OCI-LY3 (cell line): ENCODE measurements at regions not wholly inside any gene's neighbourhood (a gene's known extent, or its start where the extent isn't known, plus 50 kb on each side); places are given as distances from the start of the nearest gene placed in this dataset.

Experiments used
- H2AFZ ChIP-seq: fragments of 200-600, 300-600 bp; shearing (Covaris generic); 2 replicates; pipeline ENCODE4 v1.6.0; 2014; ENCODE audit warnings: antibody characterized with exemption, low read depth, low read length
- H3K27ac ChIP-seq: fragments of 200-600, 300-600 bp; sonication (generic); 2 replicates; pipeline ENCODE4 v1.5.1; 2014; ENCODE audit warnings: mild to moderate bottlenecking, low read length, moderate library complexity, mixed read lengths
- H3K27me3 ChIP-seq: fragments of 200-600, 300-600 bp; sonication (generic); 2 replicates; pipeline ENCODE4 v1.6.1; 2014; ENCODE audit warnings: low read depth, low read length, mixed read lengths
- H3K36me3 ChIP-seq: fragments of 200-600, 300-600 bp; sonication (generic); replicated peaks from 2 replicates; pipeline ENCODE3; 2014; ENCODE audit warnings: low read depth, low read length, mixed read lengths
- H3K4me1 ChIP-seq: fragments of 300-600, 200-600 bp; sonication (generic); 2 replicates; pipeline ENCODE4 v1.6.1; 2014; ENCODE audit warnings: low read length, mixed read lengths
- H3K4me2 ChIP-seq: fragments of 200-600, 300-600 bp; sonication (generic); 2 replicates; pipeline ENCODE4 v1.6.1; 2014; ENCODE audit warnings: low read length, mixed read lengths
- H3K4me3 ChIP-seq: fragments of 300-600, 200-600 bp; sonication (generic); 2 replicates; pipeline ENCODE4 v1.5.1; 2014; ENCODE audit warnings: antibody characterized with exemption, mild to moderate bottlenecking, low read length, moderate library complexity
- H3K79me2 ChIP-seq: fragments of 300-600, 200-600 bp; shearing (Covaris generic); 2 replicates; pipeline ENCODE4 v1.6.1; 2014; ENCODE audit warnings: mild to moderate bottlenecking, low read length, mixed read lengths
- H3K9ac ChIP-seq: fragments of 300-600, 200-600 bp; shearing (Covaris generic); 2 replicates; pipeline ENCODE4 v1.6.0; 2014; ENCODE audit warnings: mild to moderate bottlenecking, low read length, moderate library complexity
- H3K9me3 ChIP-seq: fragments of 200-600, 300-600 bp; shearing (Covaris generic); 2 replicates; pipeline ENCODE4 v1.6.1; 2014; ENCODE audit warnings: low read length, mixed read lengths; ENCODE audit not compliant: insufficient read depth
- H4K20me1 ChIP-seq: fragments of 200-600, 300-600 bp; sonication (generic); 2 replicates; pipeline ENCODE4 v1.6.1; 2016; ENCODE audit warnings: low read length, mixed read lengths; ENCODE audit not compliant: insufficient read depth
- CTCF ChIP-seq: fragments of 200-600, 300-600 bp; sonication (generic); IDR thresholded peaks from 2 replicates; pipeline ENCODE4 v1.5.1; 2014; ENCODE audit warnings: antibody characterized with exemption, low read length, low read depth
- EZH2phosphoT487 ChIP-seq: fragments of 200-600 bp; shearing (Covaris generic); IDR thresholded peaks from 2 replicates; pipeline ENCODE4 v1.6.1; 2018; ENCODE audit warnings: antibody characterized with exemption, mixed run types, low read depth

- Histone ChIP-seq H3K4me3 (no peak overlapping the region), H3K9ac (no peak overlapping the region), H3K4me1 (0 out of 2 replicates have a peak, but pooled peaks cover 2% of the 10 kb centered on the region), H4K20me1 (no peaks in the 10 kb centered on the region), H2AFZ (no peak overlapping the region), H3K4me2 (no peak overlapping the region), H3K36me3 (no peaks in the 10 kb centered on the region), H3K27ac (no peak overlapping the region), H3K27me3 (peaks cover 7% of the 10 kb centered on the region; the same call in 1 of the 2 replicates), H3K9me3 (no peaks in the 10 kb centered on the region), H3K79me2 (no peaks in the 10 kb centered on the region)
- TF ChIP-seq EZH2phosphoT487 (no peak), CTCF (no peak)
Observed at GRCh38 chr6:47118611-47119010, 76.5 kb upstream of the ADGRF1 start.

GRCh38 chr6:47117314-47117713, 75.2 kb upstream of the ADGRF1 start:
- 0 out of 2 replicates have a peak, but pooled peaks cover 2% of the 10 kb centered on the region for H3K4me1 ChIP-seq
- no peaks in the 10 kb centered on the region for H3K36me3 ChIP-seq
- no peaks in the 10 kb centered on the region for H3K9me3 ChIP-seq
- peaks cover 7% of the 10 kb centered on the region; the same call in 1 of the 2 replicates for H3K27me3 ChIP-seq
- H3K27ac ChIP-seq, result no peak overlapping the region
- no peaks in the 10 kb centered on the region for H4K20me1 ChIP-seq
- no peaks in the 10 kb centered on the region for H3K79me2 ChIP-seq
- no peak overlapping the region for H2AFZ ChIP-seq
- H3K4me3 ChIP-seq, result no peak overlapping the region
- no peak for TF ChIP-seq EZH2phosphoT487
- no peak for TF ChIP-seq CTCF
- H3K9ac ChIP-seq, result no peak overlapping the region
- H3K4me2 ChIP-seq, result no peak overlapping the region

GRCh38 chr6:47116606-47117005, 74.5 kb upstream of the ADGRF1 start:
- no peaks in the 10 kb centered on the region for H3K79me2 ChIP-seq

GRCh38 chr6:47116086-47116485, 74.0 kb upstream of the ADGRF1 start:
- no peak overlapping the region for H3K27ac ChIP-seq
- no peaks in the 10 kb centered on the region for H3K79me2 ChIP-seq
- no peak overlapping the region for H2AFZ ChIP-seq
- no peak overlapping the region for H3K9ac ChIP-seq
- H3K4me3 ChIP-seq, result no peak overlapping the region
- H4K20me1 ChIP-seq, result no peaks in the 10 kb centered on the region
- no peaks in the 10 kb centered on the region for H3K9me3 ChIP-seq
- H3K4me2 ChIP-seq, result no peak overlapping the region
- H3K4me1 ChIP-seq, result peaks cover 9% of the 10 kb centered on the region
- no peaks in the 10 kb centered on the region for H3K36me3 ChIP-seq
- TF ChIP-seq CTCF (no peak), EZH2phosphoT487 (no peak)
- H3K27me3 ChIP-seq, result peaks cover 7% of the 10 kb centered on the region; the same call in 1 of the 2 replicates

More at GRCh38 chr6:47116606-47117005, 74.5 kb upstream of the ADGRF1 start:
- Histone ChIP-seq H3K27ac (no peak overlapping the region), H3K9me3 (no peaks in the 10 kb centered on the region), H3K4me3 (no peak overlapping the region), H4K20me1 (no peaks in the 10 kb centered on the region), H2AFZ (no peak overlapping the region), H3K27me3 (peaks cover 7% of the 10 kb centered on the region; the same call in 1 of the 2 replicates), H3K4me1 (peaks cover 4% of the 10 kb centered on the region), H3K36me3 (no peaks in the 10 kb centered on the region), H3K4me2 (no peak overlapping the region), H3K9ac (no peak overlapping the region)
- no peak for TF ChIP-seq EZH2phosphoT487
- no peak for TF ChIP-seq CTCF
